Right atrium auricular region (tissue), 2 donors: ENCODE measurements at regions not wholly inside any gene's neighbourhood (a gene's known extent, or its start where the extent isn't known, plus 50 kb on each side); places are given as distances from the start of the nearest gene placed in this dataset.

Experiments
- DNase-seq: peaks from one replicate; pipeline ENCODE4 v3.0.0-alpha.2; 2019; ENCODE audit warnings: low spot score
- H3K27ac ChIP-seq, 2 donors: fragments of 200-600 bp; sonication (generic); 1 replicate in 1 of 2; 2 replicates in 1 of 2; pipeline ENCODE4 v1.5.1; 2016 to 2019
- H3K27me3 ChIP-seq, 2 donors: fragments of 200-600 bp; sonication (generic); one replicate each; pipeline versions ENCODE4 v1.5.1 to v1.6.0; 2017 to 2019
- H3K36me3 ChIP-seq: fragments of 200-600 bp; sonication (generic); one replicate; pipeline ENCODE4 v1.5.1; 2016
- H3K4me1 ChIP-seq, 2 donors: fragments of 200-600 bp; sonication (generic); one replicate each; pipeline versions ENCODE4 v1.5.1 to v1.6.0; 2017 to 2019
- H3K4me3 ChIP-seq, 2 donors: fragments of 200-600 bp; sonication (generic); 1 replicate in 1 of 2; 2 replicates in 1 of 2; pipeline ENCODE4 v1.5.1; 2017 to 2019; ENCODE audit warnings: mild to moderate bottlenecking in 1 of 2, moderate library complexity in 1 of 2
- H3K9me3 ChIP-seq, 2 donors: fragments of 200-600 bp; sonication (generic); one replicate each; pipeline ENCODE4 v1.5.1; 2019
- CTCF ChIP-seq, 2 donors: fragments of 200-600 bp; sonication (generic); IDR thresholded peaks; one replicate each; pipeline ENCODE4 v1.5.1; 2019; ENCODE audit warnings: antibody characterized with exemption in 2 of 2

GRCh38 chr1:82398357-82398756 lies 597.6 kb downstream of the ADGRL2 start:
- H3K27me3 ChIP-seq, result no peaks in the 10 kb centered on the region
- no peak for DNase-seq
- no peaks in the 10 kb centered on the region for H3K4me1 ChIP-seq
- TF ChIP-seq CTCF (IDR thresholded peaks at IDR 0.05), result no peak
- no peak overlapping the region for H3K27ac ChIP-seq
- H3K4me3 ChIP-seq, result no peak overlapping the region
- H3K36me3 ChIP-seq, result no peaks in the 10 kb centered on the region
- H3K9me3 ChIP-seq, result no peaks in the 10 kb centered on the region

GRCh38 chr1:82395440-82395839 lies 594.7 kb downstream of the ADGRL2 start:
- H3K4me1 ChIP-seq, result no peaks in the 10 kb centered on the region
- TF ChIP-seq CTCF (IDR thresholded peaks at IDR 0.05), result no peak
- no peaks in the 10 kb centered on the region for H3K9me3 ChIP-seq
- no peak overlapping the region for H3K27ac ChIP-seq
- DNase-seq, result no peak
- H3K4me3 ChIP-seq, result no peak overlapping the region
- no peaks in the 10 kb centered on the region for H3K36me3 ChIP-seq
- H3K27me3 ChIP-seq, result no peaks in the 10 kb centered on the region

GRCh38 chr1:82392946-82393345 lies 592.2 kb downstream of the ADGRL2 start:
- H3K9me3 ChIP-seq, result no peaks in the 10 kb centered on the region
- DNase-seq, result no peak
- no peaks in the 10 kb centered on the region for H3K27me3 ChIP-seq
- no peak for TF ChIP-seq CTCF (IDR thresholded peaks at IDR 0.05)
- H3K36me3 ChIP-seq, result no peaks in the 10 kb centered on the region
- H3K27ac ChIP-seq, result no peak overlapping the region
- H3K4me3 ChIP-seq, result no peak overlapping the region
- H3K4me1 ChIP-seq, result no peaks in the 10 kb centered on the region

- DNase-seq, result no peak
- no peaks in the 10 kb centered on the region for H3K36me3 ChIP-seq
- no peak overlapping the region for H3K27ac ChIP-seq
- H3K4me3 ChIP-seq, result no peak overlapping the region
- TF ChIP-seq CTCF (IDR thresholded peaks at IDR 0.05), result no peak
- H3K9me3 ChIP-seq, result no peaks in the 10 kb centered on the region
- H3K27me3 ChIP-seq, result no peaks in the 10 kb centered on the region
- H3K4me1 ChIP-seq, result no peaks in the 10 kb centered on the region
These were observed 591.8 kb downstream of the ADGRL2 start for GRCh38 chr1:82392513-82392912.

- Histone ChIP-seq H3K4me1 (no peaks in the 10 kb centered on the region), H3K27me3 (no peaks in the 10 kb centered on the region), H3K27ac (no peak overlapping the region), H3K36me3 (no peaks in the 10 kb centered on the region), H3K4me3 (no peak overlapping the region), H3K9me3 (no peaks in the 10 kb centered on the region)
- no peak for DNase-seq
- no peak for TF ChIP-seq CTCF (IDR thresholded peaks at IDR 0.05)
These were observed 591.0 kb downstream of the ADGRL2 start for GRCh38 chr1:82391712-82392111.

GRCh38 chr1:82390627-82391026 lies 589.9 kb downstream of the ADGRL2 start:
- Histone ChIP-seq H3K4me3 (no peak overlapping the region), H3K27ac (no peak overlapping the region), H3K27me3 (no peaks in the 10 kb centered on the region), H3K36me3 (no peaks in the 10 kb centered on the region), H3K9me3 (no peaks in the 10 kb centered on the region), H3K4me1 (no peaks in the 10 kb centered on the region)
- no peak for DNase-seq
- TF ChIP-seq CTCF (IDR thresholded peaks at IDR 0.05), result no peak
